ENCODE measurements at regions not wholly inside any gene's neighbourhood (a gene's known extent, or its start where the extent isn't known, plus 50 kb on each side); places are given as distances from the start of the nearest gene placed in this dataset.

GRCh38 chr17:73773702-73774101 is 129.5 kb upstream of the SDK2 start:
- H3K4me3 ChIP-seq (replicated peaks in 1 of 2; ENCODE audit: low read depth in 1 of 2, low read length in 2 of 2) = no peak overlapping the region
- H3K36me3 ChIP-seq (ENCODE audit: control insufficient read depth in 1 of 2, insufficient read depth in 2 of 2, low read length in 2 of 2) = no peaks in the 10 kb centered on the region
- no peaks in the 10 kb centered on the region for H3K9me2 ChIP-seq (ENCODE audit: insufficient read depth)
- no peak overlapping the region for H3K27ac ChIP-seq (ENCODE audit: low read depth, low read length)
- no peak for DNase-seq (ENCODE audit: low read depth, low spot score)
- H3K4me2 ChIP-seq (ENCODE audit: low read length) = no peak overlapping the region
- no peak overlapping the region for H3K9ac ChIP-seq (ENCODE audit: low read length)
- H3K4me1 ChIP-seq (ENCODE audit: control insufficient read depth in 1 of 2, insufficient read depth in 2 of 2, low read length in 2 of 2) = peaks cover 7 to 9% of the 10 kb centered on the region in 2 experiments
- H3K27me3 ChIP-seq (ENCODE audit: insufficient read depth, low read length) = peaks cover 70% of the 10 kb centered on the region
- H4K20me1 ChIP-seq (ENCODE audit: insufficient read depth) = no peaks in the 10 kb centered on the region
- no peaks in the 10 kb centered on the region for H3K9me3 ChIP-seq (ENCODE audit: control insufficient read depth in 1 of 2, insufficient read depth in 1 of 2, low read depth in 1 of 2, low read length in 2 of 2)
- intact Hi-C loops (cut with micrococcal nuclease) = no loop called here
- ChIA-PET CTCF (no interaction called here), POLR2A (no interaction called here), RAD21 (ENCODE audit: low non-redundant PET in 1 of 2, low total read pairs in 2 of 2, uncharacterized antibody in 2 of 2, unreplicated experiment in 2 of 2) (no interaction called here)
- no peak for ATAC-seq
- no peaks in the 10 kb centered on the region for H3K79me2 ChIP-seq (ENCODE audit: insufficient read depth, low read length)
- TF ChIP-seq EGR1 (IDR thresholded peaks at IDR 0.05; ENCODE audit: low read depth) (no peak), TCF7L2 (IDR thresholded peaks at IDR 0.05; ENCODE audit: borderline replicate concordance, extremely low read depth, insufficient read depth, insufficient read length) (no peak), POLR2A (IDR thresholded peaks at IDR 0.05; ENCODE audit: borderline replicate concordance, extremely low read depth, insufficient read depth, insufficient read length) (no peak), FOSL1 (IDR thresholded peaks at IDR 0.05; ENCODE audit: low read depth) (no peak), MAX (IDR thresholded peaks at IDR 0.05) (no peak)
- H2AFZ ChIP-seq (ENCODE audit: low read depth, low read length, poor library complexity, severe bottlenecking) = no peak overlapping the region
- BruUV-seq (replicated peaks) = no TSS peak

- Histone ChIP-seq H4K20me1 (ENCODE audit: insufficient read depth) (no peaks in the 10 kb centered on the region), H3K27me3 (ENCODE audit: insufficient read depth, low read length) (peaks cover 64% of the 10 kb centered on the region), H3K4me1 (ENCODE audit: control insufficient read depth in 1 of 2, insufficient read depth in 2 of 2, low read length in 2 of 2) (peaks cover 7 to 9% of the 10 kb centered on the region in 2 experiments), H3K4me2 (ENCODE audit: low read length) (no peak overlapping the region), H3K79me2 (ENCODE audit: insufficient read depth, low read length) (no peaks in the 10 kb centered on the region), H3K27ac (ENCODE audit: low read depth, low read length) (no peak overlapping the region), H2AFZ (ENCODE audit: low read depth, low read length, poor library complexity, severe bottlenecking) (no peak overlapping the region), H3K36me3 (ENCODE audit: control insufficient read depth in 1 of 2, insufficient read depth in 2 of 2, low read length in 2 of 2) (no peaks in the 10 kb centered on the region), H3K9ac (ENCODE audit: low read length) (no peak overlapping the region), H3K9me3 (ENCODE audit: control insufficient read depth in 1 of 2, insufficient read depth in 1 of 2, low read depth in 1 of 2, low read length in 2 of 2) (no peaks in the 10 kb centered on the region), H3K9me2 (ENCODE audit: insufficient read depth) (no peaks in the 10 kb centered on the region), H3K4me3 (replicated peaks in 1 of 2; ENCODE audit: low read depth in 1 of 2, low read length in 2 of 2) (no peak overlapping the region)
- ChIA-PET POLR2A (no interaction called here), RAD21 (ENCODE audit: low non-redundant PET in 1 of 2, low total read pairs in 2 of 2, uncharacterized antibody in 2 of 2, unreplicated experiment in 2 of 2) (no interaction called here), CTCF (interaction anchor here (0.6 kb wide), 1 partner anchor 404 kb away, joined by 3 read pairs; no protein-coding TSS in a partner anchor)
- DNase-seq (ENCODE audit: low read depth, low spot score) = no peak
- intact Hi-C loops (cut with micrococcal nuclease) = no loop called here
- ATAC-seq = no peak
- no TSS peak for BruUV-seq (replicated peaks)
- TF ChIP-seq YY1 (IDR thresholded peaks at IDR 0.05; ENCODE audit: extremely low read depth, insufficient replicate concordance, low read depth, low read length) = no peak
- no peak for TF ChIP-seq ZBTB33 (IDR thresholded peaks at IDR 0.05; ENCODE audit: extremely low read depth, insufficient replicate concordance, low read length)
- no peak for TF ChIP-seq RAD21 (IDR thresholded peaks at IDR 0.05; ENCODE audit: low read depth)
- no peak for TF ChIP-seq ZFX (IDR thresholded peaks at IDR 0.05)
- TF ChIP-seq JUND (IDR thresholded peaks at IDR 0.05) = no peak
- no peak for TF ChIP-seq ATF3 (IDR thresholded peaks at IDR 0.05)
- TF ChIP-seq ZNF274 (IDR thresholded peaks at IDR 0.05; ENCODE audit: low read depth, low read length) = no peak
- no peak for TF ChIP-seq REST (IDR thresholded peaks at IDR 0.05; ENCODE audit: low read depth)
- TF ChIP-seq EGR1 (IDR thresholded peaks at IDR 0.05; ENCODE audit: low read depth) = no peak
- no peak for TF ChIP-seq POLR2AphosphoS5 (IDR thresholded peaks at IDR 0.05; ENCODE audit: low read depth, low read length)
Observed at GRCh38 chr17:73774852-73775251, 130.6 kb upstream of the SDK2 start.

Data from HCT116 (cell line).